Thyroid gland (tissue), 4 donors: ENCODE measurements at regions not wholly inside any gene's neighbourhood (a gene's known extent, or its start where the extent isn't known, plus 50 kb on each side); places are given as distances from the start of the nearest gene placed in this dataset.

Source experiments
- CTCF ChIP-seq, 6 experiments: fragments of 200-600 bp in 3 of 6; fragments of 450-650 bp in 3 of 6; sonication (generic) in 3 of 6; IDR thresholded peaks; one replicate each; pipeline ENCODE4 v1.5.1; 2016 to 2019; ENCODE audit warnings: antibody characterized with exemption in 6 of 6, mild to moderate bottlenecking in 2 of 6, inconsistent platforms in 1 of 6, moderate library complexity in 1 of 6
- POLR2A ChIP-seq, 2 donors: fragments of 450-650 bp; IDR thresholded peaks; one replicate each; pipeline ENCODE4 v1.6.1; 2017; ENCODE audit warnings: antibody characterized with exemption in 2 of 2, mild to moderate bottlenecking in 2 of 2, moderate library complexity in 1 of 2

GRCh38 chr5:111627862-111628261, 115.5 kb upstream of the STARD4 start:
- TF ChIP-seq CTCF (IDR thresholded peaks at IDR 0.05) (no peak), POLR2A (IDR thresholded peaks at IDR 0.05) (no peak)
